MCF 10A (cell line): ENCODE measurements at regions not wholly inside any gene's neighbourhood (a gene's known extent, or its start where the extent isn't known, plus 50 kb on each side); places are given as distances from the start of the nearest gene placed in this dataset.

Experiments
- BruUV-seq: library from RNA; stranded (reverse); fragments of 400-500 nt; replicated peaks from 2 replicates; lab custom pipeline; 2021; lab: Mats Ljungman, UMichigan
- CTCF ChIA-PET: fragments of 300-600 bp; sonication (Branson Sonifier 250); formaldehyde crosslinking; extraction: SDS; loops from one replicate; lab custom pipeline; 2021; ENCODE audit warnings: antibody characterized with exemption, inconsistent platforms; lab: Yijun Ruan, JAX
- POLR2A ChIA-PET: fragments of 300-600, 350-650 bp; sonication (Branson Sonifier 250); formaldehyde crosslinking; extraction: SDS; loops from one replicate; lab custom pipeline; 2020; ENCODE audit warnings: antibody characterized with exemption, inconsistent platforms; lab: Yijun Ruan, JAX
- DNase-seq: peaks from one replicate; pipeline ENCODE4 v3.0.0-alpha.2; 2018; ENCODE audit not compliant: unreplicated experiment
- H3K27ac Mint-ChIP-seq: one replicate; pipeline ENCODE4 v1.8.0; 2022; ENCODE audit warnings: mild to moderate bottlenecking, low read depth, mixed read lengths; ENCODE audit not compliant: unreplicated experiment
- H3K27me3 Mint-ChIP-seq: one replicate; pipeline ENCODE4 v1.8.0; 2022; ENCODE audit warnings: mixed read lengths; ENCODE audit not compliant: insufficient read depth, unreplicated experiment
- H3K36me3 Mint-ChIP-seq: one replicate; pipeline ENCODE4 v1.8.0; 2022; ENCODE audit warnings: mild to moderate bottlenecking, moderate library complexity, mixed read lengths; ENCODE audit not compliant: insufficient read depth, unreplicated experiment
- H3K4me1 Mint-ChIP-seq: one replicate; pipeline ENCODE4 v1.8.0; 2022; ENCODE audit warnings: mixed read lengths; ENCODE audit not compliant: insufficient read depth, unreplicated experiment
- H3K4me3 Mint-ChIP-seq: one replicate; pipeline ENCODE4 v1.8.0; 2022; ENCODE audit warnings: mild to moderate bottlenecking, moderate library complexity, mixed read lengths; ENCODE audit not compliant: unreplicated experiment
- H3K9me3 Mint-ChIP-seq: one replicate; pipeline ENCODE4 v1.8.0; 2022; ENCODE audit warnings: mixed read lengths; ENCODE audit not compliant: unreplicated experiment
- CTCF ChIP-seq: fragments of 200-600 bp; IDR thresholded peaks from one replicate; pipeline ENCODE4 v1.8.0; 2022; ENCODE audit warnings: antibody characterized with exemption, mild to moderate bottlenecking; ENCODE audit not compliant: unreplicated experiment
- intact Hi-C: fragments of 100-400 bp; cut with micrococcal nuclease; formaldehyde crosslinking; loops from 2 replicates; pipeline ENCODE4 v1.14.1; 2022

- no TSS peak for BruUV-seq
- Mint-ChIP-seq H3K4me3 (no peak overlapping the region), H3K4me1 (peaks cover 12% of the 10 kb centered on the region), H3K27me3 (peaks cover 46% of the 10 kb centered on the region), H3K9me3 (no peaks in the 10 kb centered on the region), H3K36me3 (no peaks in the 10 kb centered on the region), H3K27ac (no peak overlapping the region)
- ChIA-PET POLR2A (no interaction called here), CTCF (interaction anchor here (0.6 kb wide), 1 partner anchor 26 kb away, joined by 3 read pairs; no protein-coding TSS in a partner anchor)
- DNase-seq, result no peak
- intact Hi-C loops, result loop anchor here (10.0 kb wide), 1 partner anchor 248 kb away; the partner anchor contains the start of gene IL1RAPL2
- no peak for TF ChIP-seq CTCF
Measured at GRCh38 chrX:104316739-104317138, 62.0 kb upstream of the ESX1 start.

DNA sequence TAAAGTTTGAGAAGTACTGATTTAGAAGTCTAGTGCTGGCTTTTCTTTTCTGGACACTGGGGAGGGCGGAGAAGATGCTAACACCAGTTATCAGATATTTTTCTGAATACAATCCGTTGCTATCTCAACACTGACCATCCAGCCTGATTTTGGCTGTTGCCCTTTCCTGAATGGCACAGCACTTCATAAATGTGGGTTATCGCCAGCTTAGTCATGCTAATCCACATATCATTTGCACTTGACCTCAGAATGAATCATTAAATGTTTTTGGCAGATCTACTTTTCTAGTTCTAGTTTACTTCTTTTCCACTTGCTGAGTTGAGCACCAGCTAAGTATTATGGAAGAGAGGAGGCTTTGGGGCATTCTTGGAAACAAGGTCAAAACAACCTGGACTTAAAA is 60.8 kb upstream of the ESX1 start:
- Mint-ChIP-seq H3K4me3 (no peak overlapping the region), H3K9me3 (no peaks in the 10 kb centered on the region), H3K36me3 (no peaks in the 10 kb centered on the region), H3K4me1 (peaks cover 12% of the 10 kb centered on the region), H3K27ac (no peak overlapping the region), H3K27me3 (peaks cover 49% of the 10 kb centered on the region)
- no TSS peak for BruUV-seq
- no peak for TF ChIP-seq CTCF
- POLR2A ChIA-PET, result no interaction called here
- intact Hi-C loops, result loop anchor here (10.0 kb wide), 1 partner anchor 249 kb away; the partner anchor contains the start of gene IL1RAPL2
- CTCF ChIA-PET, result interaction anchor here (0.6 to 0.8 kb wide), 4 partner anchors 26 to 598 kb away, joined by 3 to 4 read pairs (median 3); no protein-coding TSS in a partner anchor
- peak; percentile 52 for DNase-seq

DNA sequence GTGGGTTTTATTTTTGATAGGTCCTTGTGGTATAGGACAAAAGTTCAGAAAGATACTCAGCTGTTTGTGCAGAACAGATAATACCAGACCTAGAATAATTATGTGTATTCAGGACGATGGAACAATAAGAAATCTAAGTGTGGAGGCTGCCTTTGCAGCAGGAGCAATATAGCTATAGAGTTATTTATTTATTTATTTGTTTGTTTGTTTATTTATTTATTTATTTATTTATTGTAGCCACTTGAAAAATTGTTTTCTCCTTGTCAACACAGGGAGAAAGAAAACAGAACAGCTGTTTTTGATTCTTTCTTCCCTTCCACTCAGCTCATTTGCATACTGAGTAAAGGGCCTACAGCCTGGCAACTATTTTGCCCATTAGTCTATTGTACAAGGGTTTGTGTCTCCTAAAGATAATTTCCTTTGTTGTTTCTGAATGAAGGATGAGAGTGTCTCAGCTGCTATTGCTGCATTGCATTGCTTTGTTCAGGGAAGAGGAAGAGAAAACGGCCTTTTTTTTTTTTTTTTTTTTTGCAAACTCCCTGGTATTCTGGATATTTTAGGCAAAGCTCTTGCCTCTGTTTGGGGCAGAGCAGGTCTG is 56.0 kb upstream of the ESX1 start:
- Mint-ChIP-seq H3K36me3 (no peaks in the 10 kb centered on the region), H3K9me3 (no peaks in the 10 kb centered on the region), H3K4me1 (no peaks in the 10 kb centered on the region), H3K27ac (no peak overlapping the region), H3K27me3 (peaks cover 31% of the 10 kb centered on the region), H3K4me3 (no peak overlapping the region)
- TF ChIP-seq CTCF, result no peak
- CTCF ChIA-PET, result interaction anchor here (0.6 to 2.9 kb wide), 17 partner anchors 8 to 1082 kb away, joined by 3 to 17 read pairs (median 5); no protein-coding TSS in a partner anchor
- intact Hi-C loops, result loop anchor here (1.0 to 10.0 kb wide), 2 partner anchors 33 to 254 kb away; partner anchors contain the start of gene IL1RAPL2
- DNase-seq, result no peak
- POLR2A ChIA-PET, result no interaction called here
- BruUV-seq, result no TSS peak

GRCh38 chrX:104310090-104310489 is 55.4 kb upstream of the ESX1 start:
- H3K4me1 Mint-ChIP-seq, result no peaks in the 10 kb centered on the region
- peak overlapping the region; percentile 41 for H3K4me3 Mint-ChIP-seq
- H3K27ac Mint-ChIP-seq, result no peak overlapping the region
- CTCF ChIA-PET, result interaction anchor here (0.6 to 2.9 kb wide), 19 partner anchors 9 to 1083 kb away, joined by 3 to 17 read pairs (median 5); no protein-coding TSS in a partner anchor
- BruUV-seq, result no TSS peak
- DNase-seq, result peak; percentile 48
- peaks cover 31% of the 10 kb centered on the region for H3K27me3 Mint-ChIP-seq
- peak; percentile 38 for TF ChIP-seq CTCF
- no peaks in the 10 kb centered on the region for H3K9me3 Mint-ChIP-seq
- POLR2A ChIA-PET, result interaction anchor here (0.6 kb wide), 1 partner anchor 58 kb away, joined by 4 read pairs; no protein-coding TSS in a partner anchor
- intact Hi-C loops, result loop anchor here (1.0 to 10.0 kb wide), 2 partner anchors 33 to 255 kb away; partner anchors contain the start of gene IL1RAPL2
- H3K36me3 Mint-ChIP-seq, result no peaks in the 10 kb centered on the region
